ENCODE measurements at regions not wholly inside any gene's neighbourhood (a gene's known extent, or its start where the extent isn't known, plus 50 kb on each side); places are given as distances from the start of the nearest gene placed in this dataset.

DNA sequence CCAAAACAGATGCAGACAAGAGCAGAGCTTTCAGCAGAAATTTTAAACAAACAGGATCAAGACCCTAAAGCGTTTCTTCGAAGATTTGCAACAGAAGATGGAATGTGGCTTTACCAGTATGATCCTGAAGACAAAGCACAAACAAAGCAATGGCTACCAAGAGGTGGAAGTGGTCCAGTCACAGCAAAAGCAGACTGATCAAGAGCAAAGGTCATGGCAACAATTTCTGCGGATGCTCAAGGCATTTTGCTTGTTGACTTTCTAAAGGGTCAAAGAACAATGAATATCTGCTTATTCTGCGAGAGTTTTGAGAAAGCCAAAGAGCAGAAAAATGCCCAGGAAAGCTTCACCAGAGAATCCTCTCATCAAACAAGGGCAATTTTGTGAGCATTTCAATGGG, 130.4 kb downstream of the MBL2 start:
- Histone ChIP-seq H2BK5ac (ENCODE audit: low read length) (no peak overlapping the region), H3K56ac (ENCODE audit: low read length) (no peak overlapping the region), H3K27ac (ENCODE audit: low read depth, low read length) (no peak overlapping the region), H2AK5ac (ENCODE audit: low read length) (no peak overlapping the region), H3K9ac (ENCODE audit: low read length) (no peak overlapping the region), H3K79me2 (ENCODE audit: control insufficient read depth, insufficient read depth, low read length) (no peaks in the 10 kb centered on the region), H3K36me3 (ENCODE audit: control insufficient read depth, insufficient read depth, low read length) (no peaks in the 10 kb centered on the region), H2BK120ac (ENCODE audit: low read depth, low read length) (no peak overlapping the region), H3K4ac (ENCODE audit: low read depth, low read length) (no peak overlapping the region), H3K23ac (ENCODE audit: low read length) (no peak overlapping the region), H3K4me3 (ENCODE audit: low read length) (no peak overlapping the region), H4K8ac (ENCODE audit: low read depth, low read length) (no peak overlapping the region), H3K27me3 (ENCODE audit: insufficient read depth, low read length, poor library complexity) (no peaks in the 10 kb centered on the region), H2BK15ac (replicated peaks; ENCODE audit: low read depth) (no peak overlapping the region), H3K4me2 (ENCODE audit: low read length) (no peak overlapping the region), H4K5ac (ENCODE audit: low read length) (no peak overlapping the region), H3K18ac (ENCODE audit: low read length) (no peak overlapping the region), H3K79me1 (ENCODE audit: low read length) (no peaks in the 10 kb centered on the region), H3K4me1 (ENCODE audit: control insufficient read depth, low read depth, low read length) (no peaks in the 10 kb centered on the region)
- DNase-seq, result no peak
- WGBS (ENCODE audit: extremely low coverage, insufficient coverage, low lambda C conversion rate), result no CpG with 5 or more reads among the region's 4 CpGs

GRCh38 chr10:52644373-52645186, 128.0 kb downstream of the MBL2 start:
- Histone ChIP-seq H3K18ac (ENCODE audit: low read length) (no peak overlapping the region), H2BK15ac (replicated peaks; ENCODE audit: low read depth) (no peak overlapping the region), H3K27me3 (ENCODE audit: insufficient read depth, low read length, poor library complexity) (no peaks in the 10 kb centered on the region), H3K4ac (ENCODE audit: low read depth, low read length) (no peak overlapping the region), H4K5ac (ENCODE audit: low read length) (no peak overlapping the region), H3K79me1 (ENCODE audit: low read length) (no peaks in the 10 kb centered on the region), H4K8ac (ENCODE audit: low read depth, low read length) (no peak overlapping the region), H3K79me2 (ENCODE audit: control insufficient read depth, insufficient read depth, low read length) (no peaks in the 10 kb centered on the region), H3K4me2 (ENCODE audit: low read length) (no peak overlapping the region), H2BK5ac (ENCODE audit: low read length) (no peak overlapping the region), H3K36me3 (ENCODE audit: control insufficient read depth, insufficient read depth, low read length) (no peaks in the 10 kb centered on the region), H3K23ac (ENCODE audit: low read length) (no peak overlapping the region), H2AK5ac (ENCODE audit: low read length) (no peak overlapping the region), H3K9ac (ENCODE audit: low read length) (no peak overlapping the region), H3K27ac (ENCODE audit: low read depth, low read length) (no peak overlapping the region), H3K56ac (ENCODE audit: low read length) (no peak overlapping the region), H2BK120ac (ENCODE audit: low read depth, low read length) (no peak overlapping the region), H3K4me3 (ENCODE audit: low read length) (no peak overlapping the region), H3K4me1 (ENCODE audit: control insufficient read depth, low read depth, low read length) (no peaks in the 10 kb centered on the region)
- WGBS (ENCODE audit: extremely low coverage, insufficient coverage, low lambda C conversion rate), result no CpG with 5 or more reads among the region's 3 CpGs
- peak; percentile 54 for DNase-seq

DNA sequence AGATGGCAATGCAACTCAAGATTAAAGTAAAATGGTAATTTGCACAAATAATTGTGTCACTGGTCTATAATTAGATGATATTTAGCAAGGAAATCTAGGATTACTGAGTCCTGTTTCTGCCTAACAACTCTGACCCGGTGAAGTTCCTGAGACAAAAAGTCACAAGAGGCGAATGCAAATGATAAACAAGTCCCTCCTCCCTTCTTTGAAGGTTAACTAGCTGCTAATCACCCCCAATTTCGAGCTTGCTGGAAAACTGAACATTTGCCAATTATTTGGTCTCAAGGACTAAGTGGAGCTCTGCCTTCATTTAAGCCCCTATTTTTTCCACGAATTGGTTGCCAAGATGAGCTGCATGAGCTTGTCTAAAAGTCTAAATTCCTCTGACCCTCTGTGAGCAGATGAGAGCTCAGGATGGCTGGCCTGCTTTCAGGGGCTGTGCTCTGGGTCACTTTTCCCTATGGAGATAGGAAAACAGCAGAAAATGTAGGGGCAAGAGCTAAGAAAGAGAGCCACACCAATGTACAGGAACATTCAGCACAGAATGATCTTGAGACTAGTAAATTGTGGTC, 127.3 kb downstream of the MBL2 start:
- peak; percentile 14 for DNase-seq
- Histone ChIP-seq H2BK120ac (ENCODE audit: low read depth, low read length) (peak overlapping the region; percentile 74), H3K56ac (ENCODE audit: low read length) (no peak overlapping the region), H3K9ac (ENCODE audit: low read length) (no peak overlapping the region), H2BK15ac (replicated peaks; ENCODE audit: low read depth) (no peak overlapping the region), H3K18ac (ENCODE audit: low read length) (peak overlapping the region; percentile 30), H3K27me3 (ENCODE audit: insufficient read depth, low read length, poor library complexity) (no peaks in the 10 kb centered on the region), H3K27ac (ENCODE audit: low read depth, low read length) (no peak overlapping the region), H4K8ac (ENCODE audit: low read depth, low read length) (no peak overlapping the region), H3K36me3 (ENCODE audit: control insufficient read depth, insufficient read depth, low read length) (no peaks in the 10 kb centered on the region), H3K4ac (ENCODE audit: low read depth, low read length) (no peak overlapping the region), H3K79me2 (ENCODE audit: control insufficient read depth, insufficient read depth, low read length) (no peaks in the 10 kb centered on the region), H4K5ac (ENCODE audit: low read length) (no peak overlapping the region), H3K4me3 (ENCODE audit: low read length) (no peak overlapping the region), H3K79me1 (ENCODE audit: low read length) (no peaks in the 10 kb centered on the region), H3K4me2 (ENCODE audit: low read length) (no peak overlapping the region), H3K23ac (ENCODE audit: low read length) (no peak overlapping the region), H2BK5ac (ENCODE audit: low read length) (no peak overlapping the region), H3K4me1 (ENCODE audit: control insufficient read depth, low read depth, low read length) (no peaks in the 10 kb centered on the region), H2AK5ac (ENCODE audit: low read length) (no peak overlapping the region)
- WGBS (ENCODE audit: extremely low coverage, insufficient coverage, low lambda C conversion rate), result no CpG with 5 or more reads among the region's 4 CpGs

GRCh38 chr10:52649511-52649910, 123.1 kb downstream of the MBL2 start:
- Histone ChIP-seq H3K23ac (ENCODE audit: low read length) (no peak overlapping the region), H3K79me1 (ENCODE audit: low read length) (no peaks in the 10 kb centered on the region), H3K4me3 (ENCODE audit: low read length) (no peak overlapping the region), H3K18ac (ENCODE audit: low read length) (no peak overlapping the region), H2BK5ac (ENCODE audit: low read length) (no peak overlapping the region), H3K4me2 (ENCODE audit: low read length) (no peak overlapping the region), H3K56ac (ENCODE audit: low read length) (no peak overlapping the region), H4K8ac (ENCODE audit: low read depth, low read length) (no peak overlapping the region), H2AK5ac (ENCODE audit: low read length) (no peak overlapping the region), H3K9ac (ENCODE audit: low read length) (no peak overlapping the region), H3K27me3 (ENCODE audit: insufficient read depth, low read length, poor library complexity) (no peaks in the 10 kb centered on the region), H4K5ac (ENCODE audit: low read length) (no peak overlapping the region), H2BK120ac (ENCODE audit: low read depth, low read length) (no peak overlapping the region), H3K4ac (ENCODE audit: low read depth, low read length) (no peak overlapping the region), H3K36me3 (ENCODE audit: control insufficient read depth, insufficient read depth, low read length) (no peaks in the 10 kb centered on the region), H3K4me1 (ENCODE audit: control insufficient read depth, low read depth, low read length) (no peaks in the 10 kb centered on the region), H3K79me2 (ENCODE audit: control insufficient read depth, insufficient read depth, low read length) (no peaks in the 10 kb centered on the region), H2BK15ac (replicated peaks; ENCODE audit: low read depth) (no peak overlapping the region), H3K27ac (ENCODE audit: low read depth, low read length) (no peak overlapping the region)
- DNase-seq, result no peak
- WGBS (ENCODE audit: extremely low coverage, insufficient coverage, low lambda C conversion rate), result no CpG with 5 or more reads among the region's 1 CpG

GRCh38 chr10:52650873-52651272, 121.7 kb downstream of the MBL2 start:
- no peaks in the 10 kb centered on the region for H3K79me1 ChIP-seq (ENCODE audit: low read length)
- H4K5ac ChIP-seq (ENCODE audit: low read length), result no peak overlapping the region
- no peak overlapping the region for H3K56ac ChIP-seq (ENCODE audit: low read length)
- no peak overlapping the region for H3K18ac ChIP-seq (ENCODE audit: low read length)
- no peak overlapping the region for H2AK5ac ChIP-seq (ENCODE audit: low read length)
- no peak overlapping the region for H3K4ac ChIP-seq (ENCODE audit: low read depth, low read length)
- H3K4me2 ChIP-seq (ENCODE audit: low read length), result no peak overlapping the region
- peak overlapping the region; percentile 40 for H4K8ac ChIP-seq (ENCODE audit: low read depth, low read length)
- DNase-seq, result no peak
- no peak overlapping the region for H2BK120ac ChIP-seq (ENCODE audit: low read depth, low read length)
- H3K4me1 ChIP-seq (ENCODE audit: control insufficient read depth, low read depth, low read length), result no peaks in the 10 kb centered on the region
- no peaks in the 10 kb centered on the region for H3K36me3 ChIP-seq (ENCODE audit: control insufficient read depth, insufficient read depth, low read length)
- no peak overlapping the region for H3K9ac ChIP-seq (ENCODE audit: low read length)
- no peak overlapping the region for H2BK15ac ChIP-seq (replicated peaks; ENCODE audit: low read depth)
- H3K27me3 ChIP-seq (ENCODE audit: insufficient read depth, low read length, poor library complexity), result no peaks in the 10 kb centered on the region
- no peak overlapping the region for H2BK5ac ChIP-seq (ENCODE audit: low read length)
- H3K23ac ChIP-seq (ENCODE audit: low read length), result no peak overlapping the region
- H3K79me2 ChIP-seq (ENCODE audit: control insufficient read depth, insufficient read depth, low read length), result no peaks in the 10 kb centered on the region
- H3K27ac ChIP-seq (ENCODE audit: low read depth, low read length), result no peak overlapping the region
- WGBS (ENCODE audit: extremely low coverage, insufficient coverage, low lambda C conversion rate), result no CpG with 5 or more reads among the region's 4 CpGs
- H3K4me3 ChIP-seq (ENCODE audit: low read length), result no peak overlapping the region
